Keratinocyte (primary cell): ENCODE measurements at regions not wholly inside any gene's neighbourhood (a gene's known extent, or its start where the extent isn't known, plus 50 kb on each side); places are given as distances from the start of the nearest gene placed in this dataset.

Experiments
- CTCF ChIP-seq, 3 experiments: IDR thresholded peaks in 1 of 3; conservative IDR thresholded peaks in 1 of 3; optimal IDR thresholded peaks in 1 of 3; 2 replicates in 2 of 3; 3 replicates in 1 of 3; pipeline versions ENCODE3 to v1.5.1; 2011; ENCODE audit warnings: low read length in 3 of 3, mild to moderate bottlenecking in 3 of 3, moderate library complexity in 2 of 3, control low read depth in 1 of 3, inconsistent platforms in 1 of 3; ENCODE audit not compliant: insufficient read depth in 2 of 3; ENCODE audit errors: extremely low read depth in 1 of 3
- EZH2 ChIP-seq: IDR thresholded peaks from one replicate; pipeline ENCODE4 v1.6.1; 2012; ENCODE audit warnings: inconsistent platforms, mild to moderate bottlenecking, low read length, moderate library complexity

GRCh38 chr2:116809109-116809508, 1005.4 kb upstream of the DDX18 start:
- TF ChIP-seq CTCF (optimal IDR thresholded peaks at IDR 0.05 in 1 of 3, IDR thresholded peaks at IDR 0.05 in 1 of 3, conservative IDR thresholded peaks at IDR 0.05 in 1 of 3; ENCODE audit: extremely low read depth in 1 of 3, insufficient read depth in 2 of 3, low read length in 3 of 3) (no peak), EZH2 (no peak)
